HAP-1 (cell line): ENCODE measurements at regions not wholly inside any gene's neighbourhood (a gene's known extent, or its start where the extent isn't known, plus 50 kb on each side); places are given as distances from the start of the nearest gene placed in this dataset.

ENCODE experiments used
- DNase-seq, 2 experiments: peaks; one replicate each; pipeline ENCODE4 v3.0.0-alpha.2; 2016 to 2020; ENCODE audit warnings: low spot score in 2 of 2
- H3K27me3 ChIP-seq: fragments of 250-450 bp; sonication (Bioruptor Pico); 2 replicates; pipeline ENCODE4 v1.5.1; 2020; ENCODE audit warnings: low read depth, mild to moderate bottlenecking, moderate library complexity
- H3K36me3 ChIP-seq: fragments of 250-450 bp; sonication (Bioruptor Pico); replicated peaks from 2 replicates; pipeline ENCODE4 v1.5.1; 2020; ENCODE audit warnings: mild to moderate bottlenecking
- H3K4me1 ChIP-seq: fragments of 250-450 bp; sonication (Bioruptor Pico); 2 replicates; pipeline ENCODE4 v1.5.1; 2020; ENCODE audit warnings: mild to moderate bottlenecking
- H3K4me3 ChIP-seq: fragments of 250-450 bp; sonication (Bioruptor Pico); 2 replicates; pipeline ENCODE4 v1.5.1; 2020; ENCODE audit warnings: mild to moderate bottlenecking, moderate library complexity
- H3K9me3 ChIP-seq: fragments of 250-450 bp; sonication (Bioruptor Pico); 2 replicates; pipeline ENCODE4 v1.5.1; 2020; ENCODE audit warnings: mild to moderate bottlenecking, moderate library complexity
- in situ Hi-C: fragments of 300-500 bp; cut with MboI; formaldehyde crosslinking; loops from 3 replicates; pipeline ENCODE4 v1.14.3; 2020; ENCODE audit warnings: low sequenced_read_pairs, inconsistent platforms, mixed read lengths

DNA sequence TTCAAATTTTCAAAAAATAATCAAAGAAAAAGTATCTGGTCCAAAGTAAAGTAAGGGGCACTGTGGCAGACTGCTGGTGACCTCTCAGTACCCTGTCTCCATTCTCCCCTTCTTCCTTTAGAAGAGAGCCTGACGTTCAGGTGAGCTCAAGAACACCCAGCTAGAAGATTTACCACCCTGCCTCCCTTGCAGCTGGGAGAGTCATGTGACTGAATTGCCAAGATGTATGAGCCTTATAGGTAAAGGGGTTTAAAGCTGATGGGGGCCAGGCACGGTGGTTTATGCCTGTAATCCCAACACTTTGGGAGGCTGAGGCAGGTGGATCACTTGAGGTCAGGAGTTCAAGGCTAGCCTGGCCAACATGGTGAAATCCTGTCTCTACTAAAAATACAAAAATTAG lies 86.3 kb upstream of the NANOS1 start:
- no peak overlapping the region for H3K4me3 ChIP-seq
- no peak for DNase-seq
- peaks cover 2% of the 10 kb centered on the region; the same call in 1 of the 2 replicates for H3K4me1 ChIP-seq
- H3K27me3 ChIP-seq = no peaks in the 10 kb centered on the region
- in situ Hi-C loops = no loop called here
- no peaks in the 10 kb centered on the region for H3K9me3 ChIP-seq
- no peaks in the 10 kb centered on the region for H3K36me3 ChIP-seq

DNA sequence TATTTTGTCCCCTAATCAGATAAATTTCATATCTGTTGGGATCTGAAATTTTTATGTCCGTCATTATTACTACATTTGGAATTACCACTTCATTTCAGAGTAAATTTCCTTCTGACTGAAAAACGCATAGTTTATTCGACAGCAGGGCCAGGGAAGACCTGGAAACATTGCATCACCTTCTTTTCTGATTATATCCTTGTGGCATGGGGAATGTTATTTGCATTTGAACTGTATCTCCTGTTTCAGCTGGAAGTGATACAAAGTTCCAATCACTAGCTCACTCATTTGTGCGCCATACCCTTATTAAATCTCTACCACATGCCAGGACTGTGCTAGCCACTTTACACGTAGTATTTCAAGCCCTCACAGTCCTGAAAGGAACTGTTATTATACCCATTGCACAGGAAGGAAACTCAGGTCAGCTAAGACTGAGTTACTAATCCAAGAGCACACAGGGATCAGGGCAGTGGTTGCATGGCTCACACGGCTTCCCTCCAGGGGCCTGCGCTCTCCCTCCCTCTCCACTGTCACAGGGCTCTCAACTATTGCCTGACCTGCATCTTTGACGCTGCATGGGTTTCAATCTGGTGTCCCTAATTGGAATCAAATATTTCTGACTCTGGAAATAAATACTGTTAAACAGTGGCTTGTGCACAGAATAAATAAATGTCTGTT lies 84.4 kb upstream of the NANOS1 start:
- in situ Hi-C loops = no loop called here
- H3K9me3 ChIP-seq = no peaks in the 10 kb centered on the region
- H3K36me3 ChIP-seq = no peaks in the 10 kb centered on the region
- H3K4me1 ChIP-seq = peaks cover 2% of the 10 kb centered on the region; the same call in 1 of the 2 replicates
- H3K27me3 ChIP-seq = no peaks in the 10 kb centered on the region
- DNase-seq = no peak
- no peak overlapping the region for H3K4me3 ChIP-seq

DNA sequence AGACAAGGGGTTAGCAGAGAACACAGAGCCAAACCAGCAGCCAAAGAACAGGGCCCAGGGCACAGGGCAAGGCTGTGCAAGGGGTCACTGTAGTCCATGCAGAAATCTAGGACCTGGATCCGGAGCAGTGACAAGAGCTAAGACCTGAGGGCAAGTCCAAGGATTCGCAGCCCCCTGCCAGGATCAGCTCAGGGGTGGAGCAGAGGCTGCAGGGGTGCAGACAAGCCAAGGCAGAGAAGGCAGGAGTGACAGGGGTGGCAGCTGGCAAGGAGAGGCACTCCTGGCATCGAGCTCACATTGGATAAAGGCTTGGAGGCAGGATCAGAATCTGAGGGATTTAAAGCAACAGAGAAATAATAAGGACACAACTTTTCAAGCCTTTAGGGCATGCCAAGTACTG lies 80.7 kb upstream of the NANOS1 start:
- in situ Hi-C loops = no loop called here
- H3K27me3 ChIP-seq = no peaks in the 10 kb centered on the region
- no peak overlapping the region for H3K4me3 ChIP-seq
- H3K9me3 ChIP-seq = no peaks in the 10 kb centered on the region
- no peak for DNase-seq
- no peaks in the 10 kb centered on the region for H3K36me3 ChIP-seq
- peaks cover 2% of the 10 kb centered on the region; the same call in 1 of the 2 replicates for H3K4me1 ChIP-seq

DNA sequence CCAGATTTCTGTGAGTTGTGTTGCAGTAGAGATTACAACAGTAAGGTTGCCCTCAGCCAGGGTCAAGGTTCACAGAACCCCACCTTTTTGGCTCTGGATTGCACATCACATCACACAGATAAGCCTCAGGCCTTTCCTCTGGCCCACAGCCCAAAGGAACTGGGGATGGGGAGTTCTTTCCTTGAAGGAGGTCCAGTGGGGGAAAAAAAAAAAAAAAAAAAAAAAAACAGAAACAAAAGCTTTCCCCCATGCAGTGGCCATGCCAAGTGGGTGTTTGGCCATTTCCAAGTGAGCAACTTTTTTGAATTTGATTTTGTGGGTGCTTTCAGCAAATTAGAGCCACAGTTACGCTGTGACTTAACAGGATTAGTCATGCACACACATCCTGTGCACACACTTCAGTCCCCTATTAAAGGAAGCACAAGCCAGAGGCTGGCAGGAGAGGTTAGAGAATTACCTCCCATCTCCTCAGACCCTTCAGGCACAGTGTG lies 79.3 kb upstream of the NANOS1 start:
- Histone ChIP-seq H3K36me3 (no peaks in the 10 kb centered on the region), H3K9me3 (no peaks in the 10 kb centered on the region), H3K4me3 (no peak overlapping the region), H3K4me1 (no peaks in the 10 kb centered on the region), H3K27me3 (peaks cover under 1% of the 10 kb centered on the region; the same call in 1 of the 2 replicates)
- no peak for DNase-seq
- in situ Hi-C loops = no loop called here

DNA sequence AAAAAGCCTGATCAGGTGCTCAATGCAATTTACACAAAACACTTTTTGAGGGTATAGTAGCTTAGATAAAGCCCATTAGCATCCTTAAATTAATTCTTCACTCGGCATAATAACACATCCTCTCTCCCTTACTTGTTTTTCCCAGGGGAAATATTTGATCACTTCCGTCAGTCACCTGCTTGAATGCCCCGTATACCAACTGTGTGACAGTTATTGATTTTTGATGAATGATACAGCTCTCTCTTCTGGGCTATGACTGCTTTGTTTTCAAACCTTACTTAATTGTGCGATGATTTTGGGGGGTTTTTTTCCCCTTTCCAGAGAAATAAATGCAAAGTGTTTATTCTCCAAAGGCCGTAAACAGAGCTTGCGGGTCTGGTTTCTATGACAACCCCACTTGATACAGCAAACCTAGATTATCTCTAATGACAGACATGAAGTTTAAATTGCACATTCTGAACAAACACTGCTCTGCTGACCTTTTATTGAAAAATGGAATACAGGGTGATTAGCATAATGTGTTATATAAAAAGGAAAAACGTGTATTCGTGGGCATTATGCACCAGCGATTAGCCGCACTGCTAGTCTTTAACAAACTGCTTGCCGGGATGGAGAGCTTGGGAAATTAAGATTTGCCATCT lies 78.4 kb upstream of the NANOS1 start:
- H3K4me1 ChIP-seq = no peaks in the 10 kb centered on the region
- H3K27me3 ChIP-seq = peaks cover 3% of the 10 kb centered on the region; the same call in 1 of the 2 replicates
- no peak overlapping the region for H3K4me3 ChIP-seq
- in situ Hi-C loops = no loop called here
- no peaks in the 10 kb centered on the region for H3K9me3 ChIP-seq
- H3K36me3 ChIP-seq = no peaks in the 10 kb centered on the region
- DNase-seq = no peak

DNA sequence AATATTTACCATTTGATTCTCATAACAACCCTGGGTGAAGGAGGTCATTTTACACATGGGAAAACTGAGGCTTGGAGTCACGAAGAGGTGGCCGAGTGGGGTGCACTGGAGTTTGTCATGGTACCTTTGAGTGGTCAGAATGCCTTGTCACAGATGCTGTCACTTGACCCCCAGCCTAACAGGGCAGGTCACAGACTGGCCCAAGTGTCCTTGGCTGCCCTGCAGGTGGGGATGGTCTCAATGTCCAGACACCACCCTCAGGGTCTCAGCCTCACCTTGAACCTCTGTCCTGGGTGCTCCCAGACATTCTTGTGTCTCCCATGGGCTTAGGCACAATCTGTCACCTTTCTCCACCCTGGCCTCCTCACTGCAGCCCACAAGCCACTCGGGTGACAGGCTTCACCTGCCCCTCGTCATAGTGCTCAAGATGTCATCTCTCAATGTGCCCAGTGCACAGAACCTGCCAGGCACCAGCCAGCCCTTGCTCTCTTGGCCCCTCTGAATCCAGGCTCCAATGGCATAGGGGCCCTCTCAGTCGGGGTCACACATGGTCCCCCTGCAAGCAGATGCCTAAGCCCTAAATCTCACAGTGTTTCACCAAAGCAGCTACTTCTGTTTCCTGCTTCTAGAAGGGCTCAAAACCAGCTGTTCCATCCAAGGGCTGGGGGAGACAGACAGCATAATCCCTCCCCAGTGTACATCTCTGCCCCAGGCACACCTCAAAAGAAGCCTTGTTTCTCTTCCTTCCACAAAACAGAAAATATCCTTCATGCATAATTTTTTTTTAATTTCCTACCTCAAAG lies 76.8 kb upstream of the NANOS1 start:
- H3K9me3 ChIP-seq = no peaks in the 10 kb centered on the region
- no peak for DNase-seq
- H3K4me1 ChIP-seq = no peaks in the 10 kb centered on the region
- H3K27me3 ChIP-seq = peaks cover 3% of the 10 kb centered on the region; the same call in 1 of the 2 replicates
- no peak overlapping the region for H3K4me3 ChIP-seq
- in situ Hi-C loops = no loop called here
- no peaks in the 10 kb centered on the region for H3K36me3 ChIP-seq

DNA sequence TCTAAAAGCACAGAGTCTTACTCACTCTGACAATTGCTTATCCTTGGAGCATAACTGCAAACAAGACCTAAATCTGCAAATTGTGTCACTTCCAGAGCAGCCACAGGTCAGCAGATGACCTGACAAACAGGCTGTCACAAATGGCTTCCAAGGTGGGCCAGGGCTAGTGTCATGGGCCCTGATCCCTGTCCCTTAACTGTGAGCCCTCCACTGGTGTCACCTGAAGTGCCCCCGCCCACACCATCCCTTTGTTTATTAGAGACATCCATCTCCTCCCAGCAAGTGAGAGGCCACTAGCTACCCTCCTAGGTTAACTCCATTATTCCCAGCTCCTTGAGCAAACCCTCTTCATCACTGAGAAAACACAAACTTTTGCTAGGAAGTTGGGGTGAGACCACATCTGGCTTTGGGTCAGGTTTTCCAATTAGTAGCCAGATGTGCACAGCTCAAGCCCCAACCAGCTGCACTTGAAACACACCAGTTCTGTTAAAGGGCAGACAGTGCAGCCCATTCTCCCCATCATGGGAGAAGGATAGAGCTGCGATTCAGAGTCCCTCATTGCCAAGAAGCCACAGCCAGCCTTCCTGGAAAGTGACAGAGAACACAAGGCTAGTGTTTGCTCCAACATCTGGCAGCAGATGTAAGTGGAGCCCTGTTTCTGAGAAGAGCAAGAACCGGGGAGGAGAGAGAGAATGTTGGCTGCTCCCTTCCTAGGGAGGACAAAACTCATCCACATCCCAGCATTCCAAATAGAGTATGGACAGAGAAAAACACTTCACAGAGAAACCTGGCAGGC lies 75.7 kb upstream of the NANOS1 start:
- H3K4me3 ChIP-seq = no peak overlapping the region
- H3K9me3 ChIP-seq = no peaks in the 10 kb centered on the region
- no peaks in the 10 kb centered on the region for H3K4me1 ChIP-seq
- DNase-seq = no peak
- in situ Hi-C loops = no loop called here
- H3K36me3 ChIP-seq = no peaks in the 10 kb centered on the region
- H3K27me3 ChIP-seq = peaks cover 3% of the 10 kb centered on the region; the same call in 1 of the 2 replicates

DNA sequence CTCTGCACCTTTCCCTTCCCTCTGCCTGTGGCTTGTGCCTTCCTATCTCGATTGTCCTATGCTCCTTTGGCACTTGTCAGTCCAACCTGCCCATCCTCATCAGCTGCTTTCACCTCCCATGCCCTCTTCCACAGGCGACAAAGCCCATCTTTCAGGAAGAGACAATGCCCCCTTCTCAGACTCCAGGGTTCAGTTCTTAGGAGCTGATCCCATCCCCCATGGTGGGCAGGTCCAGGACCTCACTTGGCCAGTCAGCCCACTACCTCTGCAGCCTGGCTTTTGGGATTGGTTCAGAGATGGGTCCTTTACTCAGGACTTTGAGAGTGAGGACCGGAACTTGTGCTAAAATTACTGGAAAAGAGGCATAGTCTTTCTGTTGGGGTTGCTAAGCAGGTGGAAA lies 74.0 kb upstream of the NANOS1 start:
- Histone ChIP-seq H3K27me3 (peaks cover 3% of the 10 kb centered on the region; the same call in 1 of the 2 replicates), H3K36me3 (no peaks in the 10 kb centered on the region), H3K4me3 (no peak overlapping the region), H3K4me1 (no peaks in the 10 kb centered on the region), H3K9me3 (no peaks in the 10 kb centered on the region)
- no peak for DNase-seq
- in situ Hi-C loops = no loop called here

DNA sequence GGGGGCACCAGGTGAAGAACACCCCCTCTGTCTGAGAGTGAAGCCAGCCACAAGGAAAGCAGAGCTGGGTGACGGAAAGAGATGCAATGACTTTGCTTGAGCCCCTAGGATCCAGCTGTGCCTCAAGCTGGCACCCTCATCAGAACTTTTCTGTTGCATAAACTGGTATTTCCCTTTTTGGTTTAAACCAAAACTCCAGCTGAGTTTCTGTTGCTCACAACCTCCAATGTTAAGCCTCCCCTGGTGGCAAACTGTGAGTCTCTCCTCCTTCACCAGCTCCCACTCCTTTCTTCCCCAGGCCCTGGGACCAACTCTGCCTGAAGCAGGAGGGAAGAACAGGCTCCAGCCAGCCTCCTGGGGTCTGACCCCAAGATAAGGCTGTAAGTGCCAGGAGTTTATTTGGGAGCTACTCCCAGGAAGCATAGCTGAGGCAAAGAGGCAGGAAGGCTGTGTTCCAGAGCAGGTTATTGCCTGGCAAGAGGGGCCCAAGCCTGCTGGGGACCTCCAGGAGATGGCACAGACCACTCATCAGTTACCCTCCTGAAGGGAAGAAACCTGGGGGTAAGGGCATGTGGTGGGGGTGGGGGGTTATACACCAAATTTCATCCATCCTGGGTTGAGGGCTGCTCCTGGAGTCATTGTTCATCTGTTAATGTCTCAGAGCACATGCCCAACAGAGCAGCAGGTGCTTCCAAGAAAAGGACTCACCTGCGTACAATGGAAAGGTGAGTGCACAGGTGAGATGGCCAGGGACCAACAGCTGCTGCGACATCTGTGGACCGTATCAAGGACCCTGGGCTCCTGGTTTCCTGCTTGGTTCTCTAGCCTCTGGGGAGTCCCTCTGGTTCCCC lies 73.3 kb upstream of the NANOS1 start:
- in situ Hi-C loops = no loop called here
- H3K36me3 ChIP-seq = no peaks in the 10 kb centered on the region
- no peak overlapping the region for H3K4me3 ChIP-seq
- H3K4me1 ChIP-seq = no peaks in the 10 kb centered on the region
- no peaks in the 10 kb centered on the region for H3K9me3 ChIP-seq
- peaks cover 3% of the 10 kb centered on the region; the same call in 1 of the 2 replicates for H3K27me3 ChIP-seq
- no peak for DNase-seq

DNA sequence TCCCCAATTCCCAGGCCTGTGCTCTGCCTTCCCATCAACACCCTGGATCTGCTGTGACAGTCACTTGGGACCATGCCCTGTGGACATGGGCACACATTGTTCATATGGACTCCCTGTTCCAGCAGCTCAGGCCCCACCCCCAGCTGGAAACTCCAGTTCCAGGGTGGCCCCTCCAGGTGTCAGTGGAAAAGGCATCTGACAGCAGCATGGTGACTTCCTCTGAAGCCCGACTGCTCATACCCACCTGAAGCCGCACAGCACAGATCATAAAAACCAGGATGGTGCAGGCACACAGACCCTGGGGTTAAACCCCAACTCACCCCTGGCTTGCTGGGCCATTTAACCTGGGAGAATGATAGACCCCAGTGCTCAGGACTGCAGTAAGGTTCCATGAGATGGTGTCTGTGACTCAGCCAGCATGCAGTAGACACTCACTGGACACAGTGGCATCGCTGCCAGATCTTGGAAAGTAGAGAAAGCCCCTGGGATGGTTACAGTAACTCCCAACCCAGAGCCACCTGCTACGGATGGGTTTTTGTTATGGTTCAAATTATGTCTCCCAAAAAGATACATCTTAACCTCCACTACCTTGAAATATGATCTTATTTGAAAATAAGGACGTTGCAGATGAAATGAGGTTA lies 72.6 kb upstream of the NANOS1 start:
- Histone ChIP-seq H3K4me3 (no peak overlapping the region), H3K27me3 (peaks cover 3% of the 10 kb centered on the region; the same call in 1 of the 2 replicates), H3K9me3 (no peaks in the 10 kb centered on the region), H3K36me3 (no peaks in the 10 kb centered on the region), H3K4me1 (no peaks in the 10 kb centered on the region)
- in situ Hi-C loops = no loop called here
- no peak for DNase-seq

DNA sequence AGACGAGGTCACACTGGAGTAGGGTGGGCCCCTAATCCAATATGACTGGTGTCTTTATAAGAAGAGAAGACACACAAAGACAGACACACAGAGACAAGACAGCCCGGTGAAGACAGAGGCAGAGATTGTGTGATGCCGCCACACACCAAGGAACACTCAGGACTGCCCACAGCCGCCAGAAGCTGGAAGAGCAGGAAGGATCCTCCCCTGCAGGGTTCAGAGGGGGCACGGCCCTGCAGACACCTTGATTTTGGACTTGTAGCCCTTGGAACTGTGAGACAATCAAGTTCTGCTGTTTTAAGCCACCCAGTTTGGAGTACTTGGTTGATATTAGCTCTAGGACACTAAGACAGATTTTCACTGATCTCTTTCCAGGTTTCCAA lies 72.1 kb upstream of the NANOS1 start:
- in situ Hi-C loops = no loop called here
- Histone ChIP-seq H3K9me3 (no peaks in the 10 kb centered on the region), H3K36me3 (no peaks in the 10 kb centered on the region), H3K4me1 (no peaks in the 10 kb centered on the region), H3K4me3 (no peak overlapping the region), H3K27me3 (peaks cover 3% of the 10 kb centered on the region; the same call in 1 of the 2 replicates)
- DNase-seq = no peak

DNA sequence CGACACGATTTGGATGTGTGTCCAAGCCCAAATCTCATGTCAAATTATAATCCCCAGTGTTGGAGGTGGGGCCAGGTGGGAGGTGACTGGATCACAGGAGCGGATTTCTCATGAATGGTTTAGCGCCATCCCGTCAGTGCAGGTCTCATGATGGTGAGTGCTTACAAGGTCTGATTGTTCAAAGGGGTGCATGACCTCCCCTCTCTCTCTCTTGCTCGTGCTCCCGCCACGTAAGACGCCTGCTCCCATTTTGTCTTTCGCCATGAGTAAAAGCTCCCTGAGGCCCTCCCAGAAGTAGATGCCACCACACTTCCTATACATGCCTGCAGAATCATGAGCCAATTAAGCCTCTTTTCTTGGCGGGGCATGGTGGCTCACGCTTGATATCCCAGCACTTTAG lies 71.5 kb upstream of the NANOS1 start:
- H3K36me3 ChIP-seq = no peaks in the 10 kb centered on the region
- H3K4me3 ChIP-seq = no peak overlapping the region
- in situ Hi-C loops = no loop called here
- DNase-seq = no peak
- no peaks in the 10 kb centered on the region for H3K4me1 ChIP-seq
- no peaks in the 10 kb centered on the region for H3K9me3 ChIP-seq
- H3K27me3 ChIP-seq = peaks cover 3% of the 10 kb centered on the region; the same call in 1 of the 2 replicates
